ENCODE measurements at regions not wholly inside any gene's neighbourhood (a gene's known extent, or its start where the extent isn't known, plus 50 kb on each side); places are given as distances from the start of the nearest gene placed in this dataset.

DNA sequence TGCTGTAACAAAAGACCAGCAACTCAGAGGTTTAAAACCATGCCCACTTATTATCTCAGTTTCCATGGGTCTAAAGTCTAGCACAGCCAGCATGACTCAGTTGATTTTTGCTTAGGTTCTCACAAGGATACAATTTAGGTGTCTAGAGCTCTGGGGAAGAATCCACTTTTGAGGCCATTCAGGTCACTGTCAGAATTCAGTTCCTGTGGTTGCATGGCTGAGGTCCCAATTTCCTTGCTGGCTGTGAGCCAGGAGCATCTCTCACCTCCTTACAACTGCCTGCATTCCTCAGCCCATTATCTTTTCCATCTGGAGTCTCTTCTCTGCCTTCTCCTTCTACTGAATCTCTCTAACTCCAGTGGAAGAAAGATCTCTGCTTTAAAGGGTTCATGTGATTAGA lies 240.5 kb upstream of the CFAP20DC start:
- Histone ChIP-seq H3K4me3 (ENCODE audit: low read depth, low read length) (no peak overlapping the region), H3K4me1 (ENCODE audit: control insufficient read depth, insufficient read depth, low read length) (no peaks in the 10 kb centered on the region), H3K9me3 (ENCODE audit: control insufficient read depth, insufficient read depth, low read length) (no peaks in the 10 kb centered on the region), H3K27me3 (ENCODE audit: control insufficient read depth, insufficient read depth, low read length) (no peaks in the 10 kb centered on the region), H3K27ac (ENCODE audit: low read depth, low read length) (no peak overlapping the region), H3K36me3 (ENCODE audit: control insufficient read depth, insufficient read depth, low read length) (no peaks in the 10 kb centered on the region)
- DNase-seq (ENCODE audit: low read depth in 4 of 6, low spot score in 6 of 6), result no peak

- Histone ChIP-seq H3K9me3 (ENCODE audit: control insufficient read depth, insufficient read depth, low read length) (no peaks in the 10 kb centered on the region), H3K27me3 (ENCODE audit: control insufficient read depth, insufficient read depth, low read length) (no peaks in the 10 kb centered on the region), H3K36me3 (ENCODE audit: control insufficient read depth, insufficient read depth, low read length) (no peaks in the 10 kb centered on the region), H3K27ac (ENCODE audit: low read depth, low read length) (no peak overlapping the region), H3K4me3 (ENCODE audit: low read depth, low read length) (no peak overlapping the region), H3K4me1 (ENCODE audit: control insufficient read depth, insufficient read depth, low read length) (no peaks in the 10 kb centered on the region)
- no CpG with 5 or more reads among the region's 1 CpG for WGBS (ENCODE audit: insufficient coverage)
- DNase-seq (ENCODE audit: low read depth in 4 of 6, low spot score in 6 of 6), result peak in 2 of 6 donors; percentile 48 to 63
Observed at GRCh38 chr3:59289831-59290230, 240.0 kb upstream of the CFAP20DC start.

GRCh38 chr3:59288951-59289350 lies 239.1 kb upstream of the CFAP20DC start:
- no peak overlapping the region for H3K4me3 ChIP-seq (ENCODE audit: low read depth, low read length)
- H3K36me3 ChIP-seq (ENCODE audit: control insufficient read depth, insufficient read depth, low read length), result no peaks in the 10 kb centered on the region
- H3K4me1 ChIP-seq (ENCODE audit: control insufficient read depth, insufficient read depth, low read length), result no peaks in the 10 kb centered on the region
- no peaks in the 10 kb centered on the region for H3K9me3 ChIP-seq (ENCODE audit: control insufficient read depth, insufficient read depth, low read length)
- H3K27ac ChIP-seq (ENCODE audit: low read depth, low read length), result no peak overlapping the region
- WGBS (ENCODE audit: insufficient coverage), result no CpG with 5 or more reads among the region's 3 CpGs
- H3K27me3 ChIP-seq (ENCODE audit: control insufficient read depth, insufficient read depth, low read length), result no peaks in the 10 kb centered on the region
- DNase-seq (ENCODE audit: low read depth in 4 of 6, low spot score in 6 of 6), result no peak

DNA sequence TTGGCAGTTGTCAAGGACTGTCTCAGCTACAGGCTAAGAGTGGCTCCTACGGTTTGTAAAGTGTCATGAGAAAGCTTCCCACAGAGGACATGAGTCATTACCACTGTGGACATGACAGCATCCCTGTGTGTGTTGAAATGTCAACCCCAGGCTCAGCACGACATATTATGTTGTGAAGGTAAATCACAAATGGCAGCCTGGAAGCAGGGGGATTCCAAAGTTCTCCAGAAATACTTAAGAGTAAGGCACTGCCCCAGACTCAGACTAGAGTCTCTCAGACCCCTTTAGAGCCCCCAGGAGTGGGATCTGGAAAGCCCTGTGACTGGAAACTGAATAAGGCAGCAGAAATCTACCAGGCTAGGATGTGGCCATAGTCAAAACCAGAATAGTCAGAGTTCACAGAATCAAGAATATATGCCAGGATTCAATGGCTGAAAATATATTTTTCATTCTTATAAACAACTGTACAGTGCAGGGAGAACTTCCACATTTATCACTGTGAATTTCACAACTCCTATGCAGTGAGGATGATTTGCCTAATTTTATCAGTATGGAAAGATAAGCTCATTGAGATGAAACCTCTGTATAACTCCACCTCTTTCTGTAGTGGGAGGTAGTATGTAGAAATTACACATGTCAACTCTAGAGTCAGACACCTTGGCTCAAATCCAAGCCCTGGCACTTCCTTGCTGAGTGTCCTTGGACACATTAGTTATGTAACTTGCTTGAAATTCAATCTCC lies 237.1 kb upstream of the CFAP20DC start:
- WGBS (ENCODE audit: insufficient coverage), result 67% methylated on average over 1 of the region's 2 CpGs
- H3K27me3 ChIP-seq (ENCODE audit: control insufficient read depth, insufficient read depth, low read length), result no peaks in the 10 kb centered on the region

GRCh38 chr3:59285560-59285959 lies 235.7 kb upstream of the CFAP20DC start:
- Histone ChIP-seq H3K4me1 (ENCODE audit: control insufficient read depth, insufficient read depth, low read length) (no peaks in the 10 kb centered on the region), H3K36me3 (ENCODE audit: control insufficient read depth, insufficient read depth, low read length) (no peaks in the 10 kb centered on the region), H3K27me3 (ENCODE audit: control insufficient read depth, insufficient read depth, low read length) (no peaks in the 10 kb centered on the region), H3K4me3 (ENCODE audit: low read depth, low read length) (no peak overlapping the region), H3K27ac (ENCODE audit: low read depth, low read length) (no peak overlapping the region), H3K9me3 (ENCODE audit: control insufficient read depth, insufficient read depth, low read length) (no peaks in the 10 kb centered on the region)
- whole genome bisulfite sequencing (ENCODE audit: insufficient coverage), result no CpG with 5 or more reads among the region's 2 CpGs
- DNase-seq (ENCODE audit: low read depth in 4 of 6, low spot score in 6 of 6), result no peak

More for the DNA sequence above, 237.1 kb upstream of the CFAP20DC start:
- Histone ChIP-seq H3K4me3 (ENCODE audit: low read depth, low read length) (no peak overlapping the region), H3K9me3 (ENCODE audit: control insufficient read depth, insufficient read depth, low read length) (no peaks in the 10 kb centered on the region), H3K4me1 (ENCODE audit: control insufficient read depth, insufficient read depth, low read length) (no peaks in the 10 kb centered on the region), H3K36me3 (ENCODE audit: control insufficient read depth, insufficient read depth, low read length) (no peaks in the 10 kb centered on the region), H3K27ac (ENCODE audit: low read depth, low read length) (no peak overlapping the region)
- no peak for DNase-seq (ENCODE audit: low read depth in 4 of 6, low spot score in 6 of 6)

DNA sequence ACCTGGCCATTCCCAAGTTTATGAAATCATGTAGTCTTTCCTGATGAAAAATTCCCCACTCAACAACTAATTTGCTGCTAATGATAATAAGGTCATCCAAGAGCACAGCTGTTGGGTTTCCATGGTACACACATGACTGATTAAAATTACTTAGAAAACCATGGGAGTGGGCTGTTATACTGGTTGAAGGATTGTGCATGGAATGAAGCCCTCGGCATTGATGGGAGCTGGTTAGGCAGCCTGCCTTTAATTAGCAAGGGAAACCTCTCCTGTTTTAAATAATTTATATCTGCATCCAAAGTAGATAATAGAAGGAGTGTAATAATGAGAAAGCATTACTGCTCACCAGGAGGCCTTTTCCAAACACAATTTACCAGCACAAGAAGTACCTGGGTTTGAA lies 235.1 kb upstream of the CFAP20DC start:
- Histone ChIP-seq H3K36me3 (ENCODE audit: control insufficient read depth, insufficient read depth, low read length) (no peaks in the 10 kb centered on the region), H3K9me3 (ENCODE audit: control insufficient read depth, insufficient read depth, low read length) (no peaks in the 10 kb centered on the region), H3K4me3 (ENCODE audit: low read depth, low read length) (no peak overlapping the region), H3K27ac (ENCODE audit: low read depth, low read length) (no peak overlapping the region), H3K4me1 (ENCODE audit: control insufficient read depth, insufficient read depth, low read length) (no peaks in the 10 kb centered on the region), H3K27me3 (ENCODE audit: control insufficient read depth, insufficient read depth, low read length) (no peaks in the 10 kb centered on the region)
- peak in 3 of 6 donors; percentile 16 to 94 (median 25) for DNase-seq (ENCODE audit: low read depth in 4 of 6, low spot score in 6 of 6)
- no CpG with 5 or more reads among the region's 1 CpG for WGBS (ENCODE audit: insufficient coverage)

- no CpG with 5 or more reads among the region's 2 CpGs for WGBS (ENCODE audit: insufficient coverage)
- no peak overlapping the region for H3K27ac ChIP-seq (ENCODE audit: low read depth, low read length)
- H3K4me1 ChIP-seq (ENCODE audit: control insufficient read depth, insufficient read depth, low read length), result no peaks in the 10 kb centered on the region
- H3K4me3 ChIP-seq (ENCODE audit: low read depth, low read length), result no peak overlapping the region
- no peaks in the 10 kb centered on the region for H3K36me3 ChIP-seq (ENCODE audit: control insufficient read depth, insufficient read depth, low read length)
- no peaks in the 10 kb centered on the region for H3K27me3 ChIP-seq (ENCODE audit: control insufficient read depth, insufficient read depth, low read length)
- DNase-seq (ENCODE audit: low read depth in 4 of 6, low spot score in 6 of 6), result no peak
- H3K9me3 ChIP-seq (ENCODE audit: control insufficient read depth, insufficient read depth, low read length), result no peaks in the 10 kb centered on the region
Observed at GRCh38 chr3:59280113-59280512, 230.3 kb upstream of the CFAP20DC start.

DNA sequence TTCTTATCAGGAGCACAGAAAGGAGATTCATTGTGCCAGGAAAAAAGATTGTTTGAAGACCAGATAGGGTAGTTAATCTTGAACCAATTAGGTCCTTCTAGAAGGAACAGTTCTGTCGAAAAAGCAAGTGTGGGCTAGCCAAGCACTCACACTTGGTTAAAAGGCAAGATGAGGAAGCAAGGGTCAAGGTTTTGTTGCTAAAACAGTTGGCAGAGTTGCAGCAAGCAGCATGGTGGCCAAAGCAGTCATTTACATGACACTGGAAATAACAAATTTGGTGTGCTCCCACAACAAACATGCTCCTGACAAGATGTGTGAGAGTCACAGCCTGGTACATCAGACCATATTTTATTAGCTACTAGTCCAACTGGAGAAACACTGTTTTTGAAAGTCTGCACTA lies 228.0 kb upstream of the CFAP20DC start:
- WGBS (ENCODE audit: insufficient coverage), result 62% methylated on average over 1 of the region's 1 CpG
- H3K9me3 ChIP-seq (ENCODE audit: control insufficient read depth, insufficient read depth, low read length), result no peaks in the 10 kb centered on the region
- H3K4me1 ChIP-seq (ENCODE audit: control insufficient read depth, insufficient read depth, low read length), result no peaks in the 10 kb centered on the region
- no peaks in the 10 kb centered on the region for H3K27me3 ChIP-seq (ENCODE audit: control insufficient read depth, insufficient read depth, low read length)
- no peak overlapping the region for H3K4me3 ChIP-seq (ENCODE audit: low read depth, low read length)
- DNase-seq (ENCODE audit: low read depth in 4 of 6, low spot score in 6 of 6), result no peak
- H3K36me3 ChIP-seq (ENCODE audit: control insufficient read depth, insufficient read depth, low read length), result no peaks in the 10 kb centered on the region
- no peak overlapping the region for H3K27ac ChIP-seq (ENCODE audit: low read depth, low read length)

DNA sequence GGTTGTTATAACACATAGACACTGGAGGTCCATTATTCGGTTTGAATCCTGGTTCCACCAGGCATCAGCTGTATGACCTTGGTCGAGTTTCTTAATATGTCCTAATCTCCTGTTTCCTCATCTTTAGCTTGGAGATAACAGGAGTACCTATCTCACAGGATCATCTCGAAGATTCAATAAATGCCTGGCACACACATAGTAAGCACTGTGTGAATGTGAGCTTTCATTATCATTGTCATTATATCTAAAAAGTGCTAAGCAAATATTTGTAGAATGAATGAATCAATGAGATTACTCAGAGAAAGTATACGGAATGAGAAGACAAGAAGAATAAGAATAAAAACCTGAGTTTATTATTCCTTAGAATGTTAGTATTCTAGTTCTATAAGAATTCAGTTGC lies 227.4 kb upstream of the CFAP20DC start:
- Histone ChIP-seq H3K9me3 (ENCODE audit: control insufficient read depth, insufficient read depth, low read length) (no peaks in the 10 kb centered on the region), H3K4me3 (ENCODE audit: low read depth, low read length) (no peak overlapping the region), H3K27ac (ENCODE audit: low read depth, low read length) (no peak overlapping the region), H3K27me3 (ENCODE audit: control insufficient read depth, insufficient read depth, low read length) (no peaks in the 10 kb centered on the region), H3K36me3 (ENCODE audit: control insufficient read depth, insufficient read depth, low read length) (no peaks in the 10 kb centered on the region), H3K4me1 (ENCODE audit: control insufficient read depth, insufficient read depth, low read length) (no peaks in the 10 kb centered on the region)
- WGBS (ENCODE audit: insufficient coverage), result 93% methylated on average over 2 of the region's 4 CpGs
- DNase-seq (ENCODE audit: low read depth in 4 of 6, low spot score in 6 of 6), result no peak

- Histone ChIP-seq H3K4me3 (ENCODE audit: low read depth, low read length) (no peak overlapping the region), H3K27ac (ENCODE audit: low read depth, low read length) (no peak overlapping the region), H3K4me1 (ENCODE audit: control insufficient read depth, insufficient read depth, low read length) (no peaks in the 10 kb centered on the region), H3K9me3 (ENCODE audit: control insufficient read depth, insufficient read depth, low read length) (no peaks in the 10 kb centered on the region), H3K36me3 (ENCODE audit: control insufficient read depth, insufficient read depth, low read length) (no peaks in the 10 kb centered on the region), H3K27me3 (ENCODE audit: control insufficient read depth, insufficient read depth, low read length) (no peaks in the 10 kb centered on the region)
- DNase-seq (ENCODE audit: low read depth in 4 of 6, low spot score in 6 of 6), result no peak
- WGBS (ENCODE audit: insufficient coverage), result 100% methylated on average over 1 of the region's 2 CpGs
Observed at GRCh38 chr3:59273976-59274375, 224.2 kb upstream of the CFAP20DC start.

Data from spinal cord (tissue), 9 donors.